ENCODE measurements at regions not wholly inside any gene's neighbourhood (a gene's known extent, or its start where the extent isn't known, plus 50 kb on each side); places are given as distances from the start of the nearest gene placed in this dataset.
"Not testable (repeated sequence)": the region's sequence is repeated elsewhere in the genome, so short reads cannot be mapped to it uniquely, and the experiment has no call there.

GRCh38 chr16:13739621-13740373 lies 180.2 kb upstream of the ERCC4 start:
- TF ChIP-seq NFE2L2 (IDR thresholded peaks at IDR 0.05; ENCODE audit: low read depth, low read length); MAFK (IDR thresholded peaks at IDR 0.05; ENCODE audit: low read depth, low read length); RAD21 (IDR thresholded peaks at IDR 0.05; ENCODE audit: low read length); CTCF (conservative IDR thresholded peaks at IDR 0.05; ENCODE audit: low read depth, low read length); ELK1 (IDR thresholded peaks at IDR 0.05; ENCODE audit: borderline replicate concordance, low read depth, low read length); BHLHE40 (IDR thresholded peaks at IDR 0.05; ENCODE audit: low read depth, low read length); MXI1 (IDR thresholded peaks at IDR 0.05; ENCODE audit: borderline replicate concordance, low read depth, low read length); CEBPB (IDR thresholded peaks at IDR 0.05; ENCODE audit: low read depth, low read length); POLR2A (IDR thresholded peaks at IDR 0.05; ENCODE audit: low read depth, low read length); USF2 (IDR thresholded peaks at IDR 0.05; ENCODE audit: low read depth, low read length); SMC3 (IDR thresholded peaks at IDR 0.05; ENCODE audit: low read depth, low read length): not testable (repeated sequence)

Data from IMR-90 (cell line).